GM12891 (cell line): ENCODE measurements at regions not wholly inside any gene's neighbourhood (a gene's known extent, or its start where the extent isn't known, plus 50 kb on each side); places are given as distances from the start of the nearest gene placed in this dataset.
A peak's percentile ranks its signal among the peaks of the same experiment; 100 is the strongest.

Source experiments
- POLR2A ChIP-seq: IDR thresholded peaks from 2 replicates; pipeline ENCODE4 v1.6.1; 2011; ENCODE audit warnings: low read depth, low read length, control low read depth
- POLR2AphosphoS5 ChIP-seq: IDR thresholded peaks from 2 replicates; pipeline ENCODE4 v1.6.1; 2011; ENCODE audit warnings: low read depth, low read length, control low read depth
- SPI1 ChIP-seq: IDR thresholded peaks from 2 replicates; pipeline ENCODE4 v1.6.1; 2011; ENCODE audit warnings: low read depth, low read length, control low read depth
- TAF1 ChIP-seq: IDR thresholded peaks from 2 replicates; pipeline ENCODE4 v1.6.1; 2011; ENCODE audit warnings: low read depth, low read length, control low read depth

DNA sequence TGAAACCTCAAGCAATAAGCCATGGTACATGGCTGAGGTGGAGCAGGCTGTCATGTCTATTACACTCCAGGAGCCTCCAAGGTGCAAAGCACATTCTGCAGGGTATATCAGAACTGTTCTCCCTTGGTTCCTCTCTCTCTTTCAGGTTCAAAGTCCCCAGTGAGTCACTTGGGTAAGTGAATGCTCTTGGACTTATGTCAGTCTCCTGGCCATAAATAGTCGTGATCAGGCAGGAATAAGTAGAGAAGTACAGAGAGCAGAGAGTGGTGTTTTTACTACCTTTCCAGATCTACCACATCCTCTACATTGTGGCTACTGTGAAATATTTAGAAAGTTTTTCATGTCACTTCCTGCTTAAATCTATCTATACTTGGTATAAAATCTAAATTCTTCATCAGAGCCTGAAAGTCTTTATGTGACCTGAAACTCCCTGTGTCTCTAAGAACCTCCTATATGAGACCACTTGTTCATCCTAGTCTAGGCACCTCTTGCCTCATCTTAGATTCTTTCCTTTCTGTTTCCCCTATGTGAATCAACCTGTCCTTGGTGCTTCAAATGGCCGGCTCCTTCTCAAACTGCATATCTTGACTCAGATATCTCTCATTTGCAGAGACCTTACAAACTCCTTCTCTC is 1077.6 kb upstream of the MAP3K7 start:
- TF ChIP-seq POLR2AphosphoS5 (no peak), TAF1 (no peak), POLR2A (no peak), SPI1 (0 out of 2 replicates have a peak, but pooled peaks have one; percentile 15)
